ENCODE measurements at regions not wholly inside any gene's neighbourhood (a gene's known extent, or its start where the extent isn't known, plus 50 kb on each side); places are given as distances from the start of the nearest gene placed in this dataset.

- no peaks in the 10 kb centered on the region for H3K4me1 ChIP-seq (ENCODE audit: insufficient read depth)
- no peaks in the 10 kb centered on the region for H3K9me2 ChIP-seq (replicated peaks; ENCODE audit: insufficient read depth)
- H3K4me3 ChIP-seq: no peak overlapping the region
- H3K27me3 ChIP-seq: no peaks in the 10 kb centered on the region
- no peaks in the 10 kb centered on the region for H3K9me3 ChIP-seq (ENCODE audit: low read depth)
- DNase-seq (ENCODE audit: low spot score): no peak
- no peak overlapping the region for H2AFZ ChIP-seq
- H4K20me1 ChIP-seq (ENCODE audit: insufficient read depth, poor library complexity, severe bottlenecking): no peaks in the 10 kb centered on the region
- H3K79me2 ChIP-seq: no peaks in the 10 kb centered on the region
- no peak overlapping the region for H3K4me2 ChIP-seq
- H3K36me3 ChIP-seq (replicated peaks; ENCODE audit: insufficient read depth, low read depth): no peaks in the 10 kb centered on the region
- no peak overlapping the region for H3K27ac ChIP-seq
- WGBS (ENCODE audit: low lambda C conversion rate, missing lambda C conversion rate): 86% methylated on average over 5 of the region's 5 CpGs
- no peak for TF ChIP-seq EZH2phosphoT487 (IDR thresholded peaks at IDR 0.05; ENCODE audit: low read depth, severe bottlenecking, unreplicated experiment)
- no peak for TF ChIP-seq EZH2 (IDR thresholded peaks at IDR 0.05; ENCODE audit: borderline replicate concordance)
- no peak for TF ChIP-seq CTCF (IDR thresholded peaks at IDR 0.05; ENCODE audit: poor library complexity)
Measured at GRCh38 chr11:112514011-112514740, 253.5 kb upstream of the PLET1 start.

GRCh38 chr11:112516261-112516660 lies 255.6 kb upstream of the PLET1 start:
- no peak overlapping the region for H3K27ac ChIP-seq
- WGBS (ENCODE audit: low lambda C conversion rate, missing lambda C conversion rate): 76% methylated on average over 2 of the region's 2 CpGs
- no peaks in the 10 kb centered on the region for H3K9me2 ChIP-seq (replicated peaks; ENCODE audit: insufficient read depth)
- H3K9me3 ChIP-seq (ENCODE audit: low read depth): no peaks in the 10 kb centered on the region
- H4K20me1 ChIP-seq (ENCODE audit: insufficient read depth, poor library complexity, severe bottlenecking): no peaks in the 10 kb centered on the region
- no peak overlapping the region for H3K4me2 ChIP-seq
- no peaks in the 10 kb centered on the region for H3K4me1 ChIP-seq (ENCODE audit: insufficient read depth)
- no peak overlapping the region for H3K4me3 ChIP-seq
- H2AFZ ChIP-seq: no peak overlapping the region
- TF ChIP-seq EZH2phosphoT487 (IDR thresholded peaks at IDR 0.05; ENCODE audit: low read depth, severe bottlenecking, unreplicated experiment) (no peak), EZH2 (IDR thresholded peaks at IDR 0.05; ENCODE audit: borderline replicate concordance) (no peak), CTCF (IDR thresholded peaks at IDR 0.05; ENCODE audit: poor library complexity) (no peak)
- H3K27me3 ChIP-seq: no peaks in the 10 kb centered on the region
- no peaks in the 10 kb centered on the region for H3K36me3 ChIP-seq (replicated peaks; ENCODE audit: insufficient read depth, low read depth)
- no peak for DNase-seq (ENCODE audit: low spot score)
- no peaks in the 10 kb centered on the region for H3K79me2 ChIP-seq

GRCh38 chr11:112516755-112517154 lies 256.1 kb upstream of the PLET1 start:
- Histone ChIP-seq H2AFZ (no peak overlapping the region), H3K27me3 (no peaks in the 10 kb centered on the region)
- 82% methylated on average over 2 of the region's 2 CpGs for WGBS (ENCODE audit: low lambda C conversion rate, missing lambda C conversion rate)

More at GRCh38 chr11:112516755-112517154, 256.1 kb upstream of the PLET1 start:
- H3K27ac ChIP-seq: no peak overlapping the region
- DNase-seq (ENCODE audit: low spot score): no peak
- no peaks in the 10 kb centered on the region for H4K20me1 ChIP-seq (ENCODE audit: insufficient read depth, poor library complexity, severe bottlenecking)
- no peaks in the 10 kb centered on the region for H3K9me2 ChIP-seq (replicated peaks; ENCODE audit: insufficient read depth)
- no peak for TF ChIP-seq EZH2phosphoT487 (IDR thresholded peaks at IDR 0.05; ENCODE audit: low read depth, severe bottlenecking, unreplicated experiment)
- no peak for TF ChIP-seq CTCF (IDR thresholded peaks at IDR 0.05; ENCODE audit: poor library complexity)
- no peak for TF ChIP-seq EZH2 (IDR thresholded peaks at IDR 0.05; ENCODE audit: borderline replicate concordance)
- no peak overlapping the region for H3K4me2 ChIP-seq
- H3K79me2 ChIP-seq: no peaks in the 10 kb centered on the region
- no peaks in the 10 kb centered on the region for H3K36me3 ChIP-seq (replicated peaks; ENCODE audit: insufficient read depth, low read depth)
- H3K9me3 ChIP-seq (ENCODE audit: low read depth): no peaks in the 10 kb centered on the region
- H3K4me3 ChIP-seq: no peak overlapping the region
- no peaks in the 10 kb centered on the region for H3K4me1 ChIP-seq (ENCODE audit: insufficient read depth)

Measured in hepatocyte (in vitro differentiated cells).